GM10266 (cell line): ENCODE measurements at regions not wholly inside any gene's neighbourhood (a gene's known extent, or its start where the extent isn't known, plus 50 kb on each side); places are given as distances from the start of the nearest gene placed in this dataset.
A peak's percentile ranks its signal among the peaks of the same experiment; 100 is the strongest.
"Not testable (repeated sequence)": the region's sequence is repeated elsewhere in the genome, so short reads cannot be mapped to it uniquely, and the experiment has no call there.

ENCODE experiments used
- DNase-seq: peaks from one replicate; pipeline ENCODE4 v3.0.0; 2012; ENCODE audit errors: extremely low spot score
- TF ChIP-seq, protein P1 (sequence below): IDR thresholded peaks from 2 replicates; pipeline ENCODE4 v1.5.1; 2012; ENCODE audit warnings: mild to moderate bottlenecking, low read depth; ENCODE audit not compliant: control insufficient read depth, insufficient read depth; ENCODE audit errors: missing control alignments

- no peak for DNase-seq
- TF ChIP-seq, protein P1, sequence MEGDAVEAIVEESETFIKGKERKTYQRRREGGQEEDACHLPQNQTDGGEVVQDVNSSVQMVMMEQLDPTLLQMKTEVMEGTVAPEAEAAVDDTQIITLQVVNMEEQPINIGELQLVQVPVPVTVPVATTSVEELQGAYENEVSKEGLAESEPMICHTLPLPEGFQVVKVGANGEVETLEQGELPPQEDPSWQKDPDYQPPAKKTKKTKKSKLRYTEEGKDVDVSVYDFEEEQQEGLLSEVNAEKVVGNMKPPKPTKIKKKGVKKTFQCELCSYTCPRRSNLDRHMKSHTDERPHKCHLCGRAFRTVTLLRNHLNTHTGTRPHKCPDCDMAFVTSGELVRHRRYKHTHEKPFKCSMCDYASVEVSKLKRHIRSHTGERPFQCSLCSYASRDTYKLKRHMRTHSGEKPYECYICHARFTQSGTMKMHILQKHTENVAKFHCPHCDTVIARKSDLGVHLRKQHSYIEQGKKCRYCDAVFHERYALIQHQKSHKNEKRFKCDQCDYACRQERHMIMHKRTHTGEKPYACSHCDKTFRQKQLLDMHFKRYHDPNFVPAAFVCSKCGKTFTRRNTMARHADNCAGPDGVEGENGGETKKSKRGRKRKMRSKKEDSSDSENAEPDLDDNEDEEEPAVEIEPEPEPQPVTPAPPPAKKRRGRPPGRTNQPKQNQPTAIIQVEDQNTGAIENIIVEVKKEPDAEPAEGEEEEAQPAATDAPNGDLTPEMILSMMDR, result no peak
Measured at GRCh38 chr5:110884005-110884404, 145.2 kb downstream of the SLC25A46 start.

GRCh38 chr5:110887170-110887569 is 148.4 kb downstream of the SLC25A46 start:
- DNase-seq, result not testable (repeated sequence)

DNA sequence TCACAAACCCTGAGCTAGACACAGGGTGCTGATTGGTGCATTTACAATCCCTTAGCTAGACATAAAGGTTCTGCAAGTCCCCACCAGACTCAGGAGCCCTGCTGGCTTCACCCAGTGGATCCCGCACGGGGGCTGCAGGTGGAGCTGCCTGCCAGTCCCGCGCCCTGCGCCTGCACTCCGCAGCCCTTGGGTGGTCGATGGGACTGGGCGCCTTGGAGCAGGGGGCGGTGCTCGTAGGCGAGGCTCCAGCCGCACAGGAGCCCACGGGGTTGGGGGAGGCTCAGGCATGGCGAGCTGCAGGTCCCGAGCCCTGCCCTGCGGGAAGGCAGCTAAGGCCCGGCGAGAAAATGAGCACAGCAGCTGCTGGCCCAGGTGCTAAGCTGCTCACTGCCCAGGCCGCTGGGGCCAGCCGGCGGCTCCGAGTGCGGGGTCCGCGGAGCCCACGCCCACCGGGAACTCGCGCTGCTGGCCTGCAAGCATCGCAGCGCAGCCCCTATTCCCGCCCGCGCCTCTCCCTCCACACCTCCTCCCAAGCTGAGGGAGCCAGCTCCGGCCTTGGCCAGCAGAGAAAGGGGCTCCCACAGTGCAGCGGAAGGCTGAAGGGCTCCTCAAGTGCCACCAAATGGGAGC is 155.2 kb downstream of the SLC25A46 start:
- DNase-seq, result not testable (repeated sequence)

GRCh38 chr5:110894805-110895204 is 156.0 kb downstream of the SLC25A46 start:
- TF ChIP-seq, protein P1, result no peak
- no peak for DNase-seq

GRCh38 chr5:110896901-110897300 is 158.1 kb downstream of the SLC25A46 start:
- no peak for DNase-seq
- TF ChIP-seq, protein P1, result no peak

DNA sequence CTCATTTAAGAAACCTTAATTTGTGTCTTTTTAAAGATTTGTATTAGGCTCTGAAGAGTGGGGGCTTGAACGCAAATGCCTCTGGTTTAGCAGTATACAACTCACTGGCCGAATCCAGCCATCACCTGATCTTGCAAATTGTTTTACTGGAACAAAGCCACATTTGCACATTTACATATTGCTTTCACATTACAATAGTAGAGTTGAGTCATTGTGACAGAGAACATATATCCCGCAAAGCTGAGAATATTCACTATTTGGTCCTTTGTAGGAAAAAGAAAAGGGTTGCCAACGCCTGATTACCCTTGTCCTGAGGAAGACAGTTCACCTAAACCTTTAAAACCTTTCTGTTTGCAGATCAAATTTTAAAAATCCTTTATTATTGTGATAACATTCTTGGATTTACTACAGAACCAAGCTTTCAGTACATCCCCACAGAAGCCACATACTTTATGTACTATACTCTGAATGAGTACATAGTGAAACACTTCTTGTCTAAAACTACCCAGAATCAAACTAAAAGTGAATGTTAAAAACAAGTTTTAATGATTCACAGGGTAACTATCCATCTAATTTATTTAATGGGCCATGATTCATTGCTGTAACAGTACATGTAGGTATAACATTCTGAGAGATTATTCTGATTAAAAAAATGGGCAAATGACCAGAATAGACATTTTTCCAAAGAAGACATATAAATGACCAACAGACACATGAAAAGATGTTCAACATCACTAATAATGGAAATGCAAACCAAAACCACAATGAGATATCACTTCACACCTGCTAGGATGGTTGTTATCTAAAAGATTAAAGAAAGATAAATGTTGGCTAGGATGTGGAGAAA is 161.0 kb downstream of the SLC25A46 start:
- TF ChIP-seq, protein P1, result no peak
- DNase-seq, result peak; percentile 16

DNA sequence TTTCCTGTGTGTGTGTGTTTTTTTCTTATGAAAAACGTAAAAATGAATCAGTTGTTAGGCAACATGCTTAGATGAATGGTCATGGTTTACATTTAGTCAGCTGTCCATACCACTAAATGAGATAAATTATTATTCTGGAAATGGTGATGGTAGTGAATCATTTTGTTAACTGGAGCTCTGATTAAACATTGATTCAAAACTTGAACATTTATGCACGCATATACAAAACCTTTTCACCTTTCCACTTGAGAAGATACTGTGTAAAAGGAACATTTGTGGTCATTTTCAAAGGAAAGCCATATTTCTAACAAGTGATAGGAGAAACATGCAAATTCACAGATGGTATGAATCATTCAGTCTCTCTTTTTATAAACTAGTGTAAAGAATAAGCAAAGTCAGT is 162.0 kb downstream of the SLC25A46 start:
- TF ChIP-seq, protein P1, result no peak
- no peak for DNase-seq

DNA sequence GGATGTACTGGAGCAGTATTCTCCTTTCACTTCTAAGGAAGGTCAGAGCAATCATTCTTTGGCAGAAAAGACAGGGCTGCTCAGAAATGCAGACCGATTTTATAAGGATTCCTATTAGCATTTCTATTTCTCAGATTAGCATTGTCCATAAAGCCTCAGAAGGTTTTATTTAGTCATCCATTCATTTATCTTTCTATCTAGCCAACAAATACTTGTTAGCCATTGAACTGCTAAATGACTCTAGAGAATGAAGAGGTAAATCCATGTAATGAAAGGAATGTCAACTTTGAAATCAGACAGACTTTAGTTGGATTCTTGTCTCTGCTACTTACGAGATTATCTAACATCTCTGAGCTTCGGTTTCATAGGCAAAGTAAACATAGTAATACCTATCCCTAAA is 165.2 kb downstream of the SLC25A46 start:
- no peak for DNase-seq
- TF ChIP-seq, protein P1, result no peak
